ENCODE measurements at regions not wholly inside any gene's neighbourhood (a gene's known extent, or its start where the extent isn't known, plus 50 kb on each side); places are given as distances from the start of the nearest gene placed in this dataset.

- no peak for TF ChIP-seq CTCF (IDR thresholded peaks at IDR 0.05; ENCODE audit: insufficient read depth, low read length, poor library complexity, severe bottlenecking)
- no peak for DNase-seq (ENCODE audit: extremely low read depth, insufficient read length)
- no peak overlapping the region for H3K4me3 ChIP-seq (replicated peaks; ENCODE audit: low read depth, low read length)
- H3K36me3 ChIP-seq (ENCODE audit: control insufficient read depth, insufficient read depth, low read length) = no peaks in the 10 kb centered on the region
- H3K27me3 ChIP-seq (replicated peaks; ENCODE audit: control insufficient read depth, insufficient read depth, low read length) = no peaks in the 10 kb centered on the region; the same call in 1 of the 2 replicates
Observed at GRCh38 chr1:79422726-79423125, 416.2 kb upstream of the ADGRL4 start.

DNA sequence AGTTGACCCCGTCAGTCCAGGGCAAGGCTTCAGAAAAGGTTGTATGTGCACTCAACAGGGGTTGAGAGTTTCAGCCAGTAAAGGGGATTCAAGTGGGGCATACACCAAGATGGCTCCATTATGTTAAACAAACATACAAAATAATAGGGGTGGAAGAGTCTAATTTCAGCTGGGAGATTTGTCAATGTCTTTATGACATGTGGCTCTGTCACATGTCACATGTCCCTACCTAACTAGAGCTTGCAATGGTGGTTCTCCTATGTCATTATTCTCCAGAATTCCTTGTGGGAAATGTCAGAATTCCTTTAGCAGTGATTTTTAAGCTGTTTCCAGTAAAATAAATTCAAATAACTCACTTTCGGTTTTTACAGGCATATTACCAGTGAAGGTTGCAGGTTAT, 392.0 kb upstream of the ADGRL4 start:
- no peaks in the 10 kb centered on the region for H3K36me3 ChIP-seq (ENCODE audit: control insufficient read depth, insufficient read depth, low read length)
- H3K4me3 ChIP-seq (replicated peaks; ENCODE audit: low read depth, low read length) = no peak overlapping the region
- no peak for DNase-seq (ENCODE audit: extremely low read depth, insufficient read length)
- H3K27me3 ChIP-seq (replicated peaks; ENCODE audit: control insufficient read depth, insufficient read depth, low read length) = no peaks in the 10 kb centered on the region
- TF ChIP-seq CTCF (IDR thresholded peaks at IDR 0.05; ENCODE audit: insufficient read depth, low read length, poor library complexity, severe bottlenecking) = no peak

DNA sequence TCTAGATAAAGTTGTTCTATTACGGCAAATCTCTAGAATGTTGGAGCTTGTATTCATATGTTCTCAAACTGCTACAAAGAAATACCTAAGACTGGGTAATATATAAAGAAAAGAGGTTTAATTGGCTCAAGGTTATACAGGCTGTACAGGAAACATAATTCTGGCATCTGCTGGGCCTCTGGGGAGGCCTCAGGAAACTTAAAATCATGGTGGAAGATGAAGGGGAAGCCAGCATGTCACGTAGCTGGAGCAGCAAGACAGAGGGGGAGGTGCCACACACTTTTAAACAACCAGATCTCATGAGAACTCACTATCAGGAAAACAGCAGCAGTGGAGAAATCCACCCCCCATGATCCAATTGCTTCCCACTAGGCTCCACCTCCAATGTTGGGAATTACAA, 390.4 kb upstream of the ADGRL4 start:
- no peak for TF ChIP-seq CTCF (IDR thresholded peaks at IDR 0.05; ENCODE audit: insufficient read depth, low read length, poor library complexity, severe bottlenecking)
- no peak for DNase-seq (ENCODE audit: extremely low read depth, insufficient read length)

GRCh38 chr1:79388694-79389361, 382.3 kb upstream of the ADGRL4 start:
- Histone ChIP-seq H3K36me3 (ENCODE audit: control insufficient read depth, insufficient read depth, low read length) (no peaks in the 10 kb centered on the region), H3K4me3 (replicated peaks; ENCODE audit: low read depth, low read length) (no peak overlapping the region), H3K27me3 (replicated peaks; ENCODE audit: control insufficient read depth, insufficient read depth, low read length) (no peaks in the 10 kb centered on the region)
- no peak for DNase-seq (ENCODE audit: extremely low read depth, insufficient read length)
- TF ChIP-seq CTCF (IDR thresholded peaks at IDR 0.05; ENCODE audit: insufficient read depth, low read length, poor library complexity, severe bottlenecking) = no peak

More for the DNA sequence above, 390.4 kb upstream of the ADGRL4 start:
- H3K4me3 ChIP-seq (replicated peaks; ENCODE audit: low read depth, low read length) = no peak overlapping the region
- H3K36me3 ChIP-seq (ENCODE audit: control insufficient read depth, insufficient read depth, low read length) = no peaks in the 10 kb centered on the region
- H3K27me3 ChIP-seq (replicated peaks; ENCODE audit: control insufficient read depth, insufficient read depth, low read length) = no peaks in the 10 kb centered on the region

GRCh38 chr1:79386730-79387129, 380.2 kb upstream of the ADGRL4 start:
- no peak for DNase-seq (ENCODE audit: extremely low read depth, insufficient read length)
- Histone ChIP-seq H3K4me3 (replicated peaks; ENCODE audit: low read depth, low read length) (no peak overlapping the region), H3K27me3 (replicated peaks; ENCODE audit: control insufficient read depth, insufficient read depth, low read length) (no peaks in the 10 kb centered on the region), H3K36me3 (ENCODE audit: control insufficient read depth, insufficient read depth, low read length) (no peaks in the 10 kb centered on the region)
- TF ChIP-seq CTCF (IDR thresholded peaks at IDR 0.05; ENCODE audit: insufficient read depth, low read length, poor library complexity, severe bottlenecking) = no peak

GRCh38 chr1:79380078-79380477, 373.5 kb upstream of the ADGRL4 start:
- Histone ChIP-seq H3K4me3 (replicated peaks; ENCODE audit: low read depth, low read length) (no peak overlapping the region), H3K27me3 (replicated peaks; ENCODE audit: control insufficient read depth, insufficient read depth, low read length) (no peaks in the 10 kb centered on the region), H3K36me3 (ENCODE audit: control insufficient read depth, insufficient read depth, low read length) (no peaks in the 10 kb centered on the region)
- no peak for TF ChIP-seq CTCF (IDR thresholded peaks at IDR 0.05; ENCODE audit: insufficient read depth, low read length, poor library complexity, severe bottlenecking)
- no peak for DNase-seq (ENCODE audit: extremely low read depth, insufficient read length)

Data from GM06990 (cell line).